ENCODE measurements at regions not wholly inside any gene's neighbourhood (a gene's known extent, or its start where the extent isn't known, plus 50 kb on each side); places are given as distances from the start of the nearest gene placed in this dataset.

GRCh38 chr2:118223511-118223991 is 135.3 kb downstream of the INSIG2 start:
- TF ChIP-seq CTCF (IDR thresholded peaks at IDR 0.05; ENCODE audit: control insufficient read depth, insufficient read depth, low read depth, low read length, missing control alignments): no peak
- DNase-seq (ENCODE audit: low read depth): no peak
- peak overlapping the region; percentile 45 for H3K4me3 ChIP-seq (ENCODE audit: control insufficient read depth, low read depth, low read length)

GRCh38 chr2:118222672-118223421 is 134.6 kb downstream of the INSIG2 start:
- no peak overlapping the region for H3K4me3 ChIP-seq (ENCODE audit: control insufficient read depth, low read depth, low read length)
- no peak for TF ChIP-seq CTCF (IDR thresholded peaks at IDR 0.05; ENCODE audit: control insufficient read depth, insufficient read depth, low read depth, low read length, missing control alignments)
- DNase-seq (ENCODE audit: low read depth): no peak

- TF ChIP-seq CTCF (IDR thresholded peaks at IDR 0.05; ENCODE audit: control insufficient read depth, insufficient read depth, low read depth, low read length, missing control alignments): no peak
Observed at GRCh38 chr2:118222273-118222594, 134.0 kb downstream of the INSIG2 start.

GRCh38 chr2:118221536-118222272 is 133.4 kb downstream of the INSIG2 start:
- peak; percentile 57 for DNase-seq (ENCODE audit: low read depth)
- TF ChIP-seq CTCF (IDR thresholded peaks at IDR 0.05; ENCODE audit: control insufficient read depth, insufficient read depth, low read depth, low read length, missing control alignments): peak; percentile 74
- H3K4me3 ChIP-seq (ENCODE audit: control insufficient read depth, low read depth, low read length): no peak overlapping the region

More at GRCh38 chr2:118222273-118222594, 134.0 kb downstream of the INSIG2 start:
- no peak overlapping the region for H3K4me3 ChIP-seq (ENCODE audit: control insufficient read depth, low read depth, low read length)
- no peak for DNase-seq (ENCODE audit: low read depth)

- no peak for DNase-seq (ENCODE audit: low read depth)
- TF ChIP-seq CTCF (IDR thresholded peaks at IDR 0.05; ENCODE audit: control insufficient read depth, insufficient read depth, low read depth, low read length, missing control alignments): no peak
- H3K4me3 ChIP-seq (ENCODE audit: control insufficient read depth, low read depth, low read length): no peak overlapping the region
Observed at GRCh38 chr2:118219611-118220010, 131.3 kb downstream of the INSIG2 start.

GRCh38 chr2:118216224-118216623 is 128.0 kb downstream of the INSIG2 start:
- no peak for TF ChIP-seq CTCF (IDR thresholded peaks at IDR 0.05; ENCODE audit: control insufficient read depth, insufficient read depth, low read depth, low read length, missing control alignments)
- no peak for DNase-seq (ENCODE audit: low read depth)

More at GRCh38 chr2:118216224-118216623, 128.0 kb downstream of the INSIG2 start:
- no peak overlapping the region for H3K4me3 ChIP-seq (ENCODE audit: control insufficient read depth, low read depth, low read length)

Measured in AG09309 (cell line).